IPS-NIHi7 (cell line): ENCODE measurements at regions not wholly inside any gene's neighbourhood (a gene's known extent, or its start where the extent isn't known, plus 50 kb on each side); places are given as distances from the start of the nearest gene placed in this dataset.

Experiments used
- DNase-seq: peaks from one replicate; pipeline ENCODE4 v3.0.0; 2012; ENCODE audit warnings: mixed read lengths; ENCODE audit errors: extremely low spot score

DNA sequence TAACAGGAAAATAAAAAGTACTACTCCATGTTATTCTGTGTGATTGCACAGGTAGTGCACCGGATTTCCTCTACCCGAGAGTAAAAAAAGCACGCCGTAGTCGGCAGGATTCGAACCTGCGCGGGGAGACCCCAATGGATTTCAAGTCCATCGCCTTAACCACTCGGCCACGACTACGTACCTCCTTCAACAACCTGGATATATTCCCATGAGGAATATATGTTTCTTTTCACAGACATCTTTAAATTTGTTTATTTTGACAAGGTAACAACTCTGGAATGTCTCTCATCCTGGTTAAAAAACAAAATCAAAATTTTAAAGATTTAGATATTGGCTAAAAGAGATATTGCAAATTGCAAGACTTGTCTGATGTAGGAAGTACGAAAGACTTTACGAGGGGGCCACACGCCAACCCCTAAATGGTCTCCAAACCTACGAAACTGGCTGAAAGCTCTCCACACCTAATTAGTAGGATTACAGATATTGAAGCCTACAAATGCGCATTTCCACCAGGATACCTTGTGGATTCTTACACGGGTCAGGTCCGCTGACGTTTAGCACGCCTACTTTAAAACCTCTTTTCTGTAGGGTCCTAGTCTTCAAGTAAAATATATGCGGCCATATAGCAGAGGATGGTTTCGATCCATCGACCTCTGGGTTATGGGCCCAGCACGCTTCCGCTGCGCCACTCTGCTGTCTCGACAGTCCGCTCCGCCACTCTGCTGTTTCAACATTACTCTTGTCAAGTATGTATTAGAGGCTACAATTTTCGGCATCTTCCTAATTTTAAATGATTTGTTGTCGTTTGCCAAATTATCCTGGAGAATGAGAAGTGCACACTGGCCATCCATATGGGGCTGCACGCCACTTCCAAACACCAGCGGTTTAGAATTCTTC lies 52.2 kb upstream of the BTN3A2 start:
- peak; percentile 31 for DNase-seq
